Left lung (tissue), 4 donors: ENCODE measurements at regions not wholly inside any gene's neighbourhood (a gene's known extent, or its start where the extent isn't known, plus 50 kb on each side); places are given as distances from the start of the nearest gene placed in this dataset.
A peak's percentile ranks its signal among the peaks of the same experiment; 100 is the strongest.

Experiments used
- ATAC-seq: fragments of 200-7000 bp; cut with Tn5 transposase; one replicate; pipeline ENCODE4 v1.9.1; 2020; ENCODE audit warnings: moderate library complexity
- DNase-seq, 4 donors: peaks; one replicate each; pipeline ENCODE4 v3.0.0-alpha.2; 2013 to 2020
- H3K27ac ChIP-seq, 2 donors: fragments of 200-600 bp; sonication (generic) in 1 of 2; one replicate each; pipeline versions ENCODE4 v1.5.0 to v1.8.0; 2020 to 2021
- H3K27me3 ChIP-seq, 2 donors: fragments of 200-600 bp; sonication (generic) in 1 of 2; one replicate each; pipeline versions ENCODE4 v1.5.0 to v1.8.0; 2020 to 2021
- H3K36me3 ChIP-seq, 2 donors: fragments of 200-600 bp; sonication (generic) in 1 of 2; one replicate each; pipeline versions ENCODE4 v1.5.0 to v1.8.0; 2020 to 2021
- H3K4me1 ChIP-seq, 2 donors: fragments of 200-600 bp; one replicate each; pipeline ENCODE4 v1.8.0; 2021
- H3K4me3 ChIP-seq, 2 donors: fragments of 200-600 bp; sonication (generic) in 1 of 2; one replicate each; pipeline versions ENCODE4 v1.5.0 to v1.8.0; 2020 to 2021; ENCODE audit warnings: mild to moderate bottlenecking in 1 of 2
- H3K9me3 ChIP-seq, 2 donors: fragments of 200-600 bp; sonication (generic) in 1 of 2; one replicate each; pipeline versions ENCODE4 v1.5.0 to v1.8.0; 2020 to 2021
- CTCF ChIP-seq, 2 donors: fragments of 200-600 bp; sonication (generic) in 1 of 2; IDR thresholded peaks; one replicate each; pipeline versions ENCODE4 v1.5.0 to v1.8.0; 2021; ENCODE audit warnings: antibody characterized with exemption in 2 of 2
- intact Hi-C, 2 donors: fragments of 100-400 bp; cut with DNase I; formaldehyde crosslinking; loops; one replicate each; pipeline versions ENCODE4 v1.11.2 to v1.14.2; 2022
- donor health status: DM: no; HTN: yes; CAD: no.
- donor health status: DM: no; HTN: no; CAD: no.

- Histone ChIP-seq H3K9me3 (no peaks in the 10 kb centered on the region), H3K36me3 (no peaks in the 10 kb centered on the region), H3K4me3 (no peak overlapping the region), H3K4me1 (peaks cover 29 to 45% of the 10 kb centered on the region in 2 donors), H3K27me3 (no peaks in the 10 kb centered on the region), H3K27ac (peak overlapping the region in 1 of 2 donors; percentile 72)
- peak; percentile 60 for ATAC-seq
- intact Hi-C loops: no loop called here
- peak in 1 of 4 donors; percentile 50 for DNase-seq
- TF ChIP-seq CTCF (IDR thresholded peaks at IDR 0.05): no peak
Measured at GRCh38 chr4:41426539-41426938, 111.4 kb upstream of the LIMCH1 start.

- H3K27me3 ChIP-seq: no peaks in the 10 kb centered on the region
- peak in 2 of 4 donors; percentile 72 to 73 for DNase-seq
- intact Hi-C loops: no loop called here
- no peak for ATAC-seq
- H3K4me3 ChIP-seq: no peak overlapping the region
- H3K4me1 ChIP-seq: peaks cover 29 to 54% of the 10 kb centered on the region in 2 donors
- no peak for TF ChIP-seq CTCF (IDR thresholded peaks at IDR 0.05)
- H3K36me3 ChIP-seq: no peaks in the 10 kb centered on the region
- peak overlapping the region; percentile 41 to 72 for H3K27ac ChIP-seq
- no peaks in the 10 kb centered on the region for H3K9me3 ChIP-seq
Measured at GRCh38 chr4:41427306-41427882, 110.6 kb upstream of the LIMCH1 start.

- DNase-seq (no peak), ATAC-seq (no peak)
- Histone ChIP-seq H3K36me3 (no peaks in the 10 kb centered on the region), H3K4me1 (peaks cover 29 to 58% of the 10 kb centered on the region in 2 donors), H3K27ac (peak overlapping the region; percentile 58 to 77), H3K4me3 (no peak overlapping the region), H3K27me3 (no peaks in the 10 kb centered on the region), H3K9me3 (no peaks in the 10 kb centered on the region)
- TF ChIP-seq CTCF (IDR thresholded peaks at IDR 0.05): no peak
- intact Hi-C loops: no loop called here
Measured at GRCh38 chr4:41427931-41428600, 109.9 kb upstream of the LIMCH1 start.

GRCh38 chr4:41428601-41429279 lies 109.2 kb upstream of the LIMCH1 start:
- no peaks in the 10 kb centered on the region for H3K36me3 ChIP-seq
- H3K4me1 ChIP-seq: peaks cover 33 to 58% of the 10 kb centered on the region in 2 donors
- intact Hi-C loops: no loop called here
- DNase-seq: peak in 1 of 4 donors; percentile 44
- peak overlapping the region; percentile 58 to 77 for H3K27ac ChIP-seq
- H3K4me3 ChIP-seq: no peak overlapping the region
- ATAC-seq: peak; percentile 50
- H3K27me3 ChIP-seq: no peaks in the 10 kb centered on the region
- no peak for TF ChIP-seq CTCF (IDR thresholded peaks at IDR 0.05)
- no peaks in the 10 kb centered on the region for H3K9me3 ChIP-seq

- no peak for TF ChIP-seq CTCF (IDR thresholded peaks at IDR 0.05)
- intact Hi-C loops: no loop called here
- Histone ChIP-seq H3K27me3 (no peaks in the 10 kb centered on the region), H3K9me3 (no peaks in the 10 kb centered on the region), H3K36me3 (no peaks in the 10 kb centered on the region), H3K4me3 (no peak overlapping the region), H3K4me1 (peaks cover 33 to 58% of the 10 kb centered on the region in 2 donors), H3K27ac (peak overlapping the region; percentile 58 to 77)
- no peak for DNase-seq
- peak; percentile 40 for ATAC-seq
Measured at GRCh38 chr4:41429280-41429669, 108.7 kb upstream of the LIMCH1 start.
